SKM-1 (cell line): ENCODE measurements at regions not wholly inside any gene's neighbourhood (a gene's known extent, or its start where the extent isn't known, plus 50 kb on each side); places are given as distances from the start of the nearest gene placed in this dataset.

Experiments
- DNase-seq: peaks from one replicate; lab custom pipeline; 2025; ENCODE audit not compliant: unreplicated experiment; lab: John Stamatoyannopoulos, UW

GRCh38 chr2:12050396-12050795, 304.0 kb downstream of the LPIN1 start:
- no peak for DNase-seq

- no peak for DNase-seq
Measured at GRCh38 chr2:12051831-12052230, 305.4 kb downstream of the LPIN1 start.

- DNase-seq = no peak
Measured at GRCh38 chr2:12052796-12053195, 306.4 kb downstream of the LPIN1 start.

- no peak for DNase-seq
Measured at GRCh38 chr2:12054956-12055618, 308.7 kb downstream of the LPIN1 start.

- no peak for DNase-seq
Measured at GRCh38 chr2:12057436-12058166, 311.2 kb downstream of the LPIN1 start.

GRCh38 chr2:12059616-12060441, 313.4 kb downstream of the LPIN1 start:
- no peak for DNase-seq

GRCh38 chr2:12060886-12061285, 314.5 kb downstream of the LPIN1 start:
- no peak for DNase-seq

- DNase-seq = no peak
Measured at GRCh38 chr2:12061286-12062052, 315.0 kb downstream of the LPIN1 start.

- no peak for DNase-seq
Measured at GRCh38 chr2:12062053-12062395, 315.6 kb downstream of the LPIN1 start.

GRCh38 chr2:12063210-12063609, 316.8 kb downstream of the LPIN1 start:
- DNase-seq = no peak

GRCh38 chr2:12064153-12064552, 317.7 kb downstream of the LPIN1 start:
- DNase-seq = no peak

- no peak for DNase-seq
Measured at GRCh38 chr2:12066116-12066515, 319.7 kb downstream of the LPIN1 start.

GRCh38 chr2:12066986-12067385, 320.6 kb downstream of the LPIN1 start:
- no peak for DNase-seq

- no peak for DNase-seq
Measured at GRCh38 chr2:12068796-12069538, 322.5 kb downstream of the LPIN1 start.

GRCh38 chr2:12070153-12070552, 323.7 kb downstream of the LPIN1 start:
- no peak for DNase-seq

- no peak for DNase-seq
Measured at GRCh38 chr2:12070581-12070980, 324.1 kb downstream of the LPIN1 start.

- DNase-seq = no peak
Measured at GRCh38 chr2:12071318-12071717, 324.9 kb downstream of the LPIN1 start.

- no peak for DNase-seq
Measured at GRCh38 chr2:12073217-12073852, 326.9 kb downstream of the LPIN1 start.

- no peak for DNase-seq
Measured at GRCh38 chr2:12074126-12074844, 327.9 kb downstream of the LPIN1 start.
